SK-N-SH (cell line): ENCODE measurements at regions not wholly inside any gene's neighbourhood (a gene's known extent, or its start where the extent isn't known, plus 50 kb on each side); places are given as distances from the start of the nearest gene placed in this dataset.
A peak's percentile ranks its signal among the peaks of the same experiment; 100 is the strongest.

Source experiments
- CTCF ChIP-seq: fragments of 200-600 bp; sonication (generic); IDR thresholded peaks from 2 replicates; pipeline ENCODE4 v1.6.1; 2017; ENCODE audit warnings: antibody characterized with exemption, mild to moderate bottlenecking, moderate library complexity
- EP300 ChIP-seq, 2 experiments: IDR thresholded peaks; 2 replicates each; pipeline versions ENCODE4 v1.4.0 to v1.6.1; 2012; ENCODE audit warnings: borderline replicate concordance in 1 of 2, low read depth in 1 of 2, low read length in 1 of 2
- EZH2phosphoT487 ChIP-seq: fragments of 200-600 bp; sonication (generic); IDR thresholded peaks from 2 replicates; pipeline ENCODE4 v1.6.1; 2017; ENCODE audit warnings: low read depth, mixed run types, mild to moderate bottlenecking, antibody characterized with exemption, moderate library complexity, borderline replicate concordance
- GABPA ChIP-seq: IDR thresholded peaks from 2 replicates; pipeline ENCODE4 v1.4.0; 2012; ENCODE audit warnings: low read depth, mild to moderate bottlenecking
- MAX ChIP-seq: IDR thresholded peaks from 2 replicates; pipeline ENCODE4 v1.4.0; 2012; ENCODE audit warnings: low read depth
- MXI1 ChIP-seq: IDR thresholded peaks from 2 replicates; pipeline ENCODE4 v1.6.1; 2012; ENCODE audit warnings: mild to moderate bottlenecking, low read depth, low read length, improper control_type of control experiment
- POLR2AphosphoS5 ChIP-seq: IDR thresholded peaks from 2 replicates; pipeline ENCODE4 v1.6.1; 2012; ENCODE audit warnings: low read depth, low read length
- RXRA ChIP-seq: IDR thresholded peaks from 2 replicates; pipeline ENCODE4 v1.4.0; 2012; ENCODE audit warnings: low read depth, mild to moderate bottlenecking, borderline replicate concordance
- TAF1 ChIP-seq: IDR thresholded peaks from 2 replicates; pipeline ENCODE4 v1.6.1; 2012; ENCODE audit warnings: low read depth, mild to moderate bottlenecking, low read length, moderate library complexity, borderline replicate concordance
- TCF12 ChIP-seq: IDR thresholded peaks from 2 replicates; pipeline ENCODE4 v1.4.0; 2012
- TF ChIP-seq, protein P1 (sequence below): IDR thresholded peaks from 2 replicates; pipeline ENCODE4 v1.4.0; 2012; ENCODE audit warnings: low read depth, borderline replicate concordance
- TF ChIP-seq, protein P2 (sequence below): fragments of 150-350 bp; IDR thresholded peaks from 2 replicates; pipeline ENCODE4 v1.6.1; 2016; ENCODE audit warnings: mild to moderate bottlenecking, low read depth, low read length

DNA sequence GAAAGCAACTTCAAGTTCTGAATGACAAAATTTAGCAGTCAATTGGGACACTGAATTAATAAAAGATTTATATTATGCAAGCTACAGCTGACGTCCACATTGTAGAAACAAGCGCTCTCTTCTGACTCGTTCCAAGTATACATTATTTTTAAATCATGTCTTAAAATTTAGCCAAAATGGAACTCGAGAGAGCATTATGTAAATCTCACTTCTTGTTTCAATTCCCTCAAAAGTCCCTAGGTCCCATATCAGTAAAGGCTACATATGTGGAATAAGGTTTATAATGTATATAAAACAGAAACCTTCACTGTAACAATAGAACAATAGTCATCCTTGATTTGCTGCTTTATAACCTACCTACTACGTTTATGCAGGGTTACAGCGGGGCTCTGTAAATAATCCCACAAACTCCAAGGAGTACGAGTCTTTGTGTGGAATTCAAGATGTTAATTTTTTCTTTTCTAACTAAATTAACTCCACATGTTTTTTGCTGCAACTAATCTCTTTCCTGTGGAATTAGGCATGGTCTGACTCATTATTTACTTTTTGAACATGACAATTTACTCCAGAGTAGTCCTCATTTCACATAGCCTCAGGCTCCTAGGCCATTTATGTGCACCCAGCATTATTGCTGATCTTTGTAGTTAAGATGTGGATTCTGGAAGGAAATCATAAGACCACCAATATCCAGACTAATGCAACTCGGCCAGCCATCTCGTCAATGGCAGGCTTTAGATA is 785.1 kb downstream of the LTN1 start:
- no peak for TF ChIP-seq CTCF
- TF ChIP-seq EZH2phosphoT487: no peak
- peak; percentile 20 to 24; a peak in 2 of 4 replicates for TF ChIP-seq EP300 (IDR thresholded peaks at IDR 0.05; ENCODE audit: borderline replicate concordance in 1 of 2, low read depth in 1 of 2, low read length in 1 of 2)
- peak; percentile 21; the same call in 1 of the 2 replicates for TF ChIP-seq POLR2AphosphoS5
- TF ChIP-seq TAF1: no peak
- TF ChIP-seq GABPA: no peak
- TF ChIP-seq MAX: no peak
- TF ChIP-seq TCF12: peak; percentile 89
- TF ChIP-seq, protein P1, sequence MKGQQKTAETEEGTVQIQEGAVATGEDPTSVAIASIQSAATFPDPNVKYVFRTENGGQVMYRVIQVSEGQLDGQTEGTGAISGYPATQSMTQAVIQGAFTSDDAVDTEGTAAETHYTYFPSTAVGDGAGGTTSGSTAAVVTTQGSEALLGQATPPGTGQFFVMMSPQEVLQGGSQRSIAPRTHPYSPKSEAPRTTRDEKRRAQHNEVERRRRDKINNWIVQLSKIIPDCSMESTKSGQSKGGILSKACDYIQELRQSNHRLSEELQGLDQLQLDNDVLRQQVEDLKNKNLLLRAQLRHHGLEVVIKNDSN: no peak
- TF ChIP-seq, protein P2, sequence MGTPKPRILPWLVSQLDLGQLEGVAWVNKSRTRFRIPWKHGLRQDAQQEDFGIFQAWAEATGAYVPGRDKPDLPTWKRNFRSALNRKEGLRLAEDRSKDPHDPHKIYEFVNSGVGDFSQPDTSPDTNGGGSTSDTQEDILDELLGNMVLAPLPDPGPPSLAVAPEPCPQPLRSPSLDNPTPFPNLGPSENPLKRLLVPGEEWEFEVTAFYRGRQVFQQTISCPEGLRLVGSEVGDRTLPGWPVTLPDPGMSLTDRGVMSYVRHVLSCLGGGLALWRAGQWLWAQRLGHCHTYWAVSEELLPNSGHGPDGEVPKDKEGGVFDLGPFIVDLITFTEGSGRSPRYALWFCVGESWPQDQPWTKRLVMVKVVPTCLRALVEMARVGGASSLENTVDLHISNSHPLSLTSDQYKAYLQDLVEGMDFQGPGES: no peak
- TF ChIP-seq MXI1: no peak
- no peak for TF ChIP-seq RXRA
